C4-2B (cell line): ENCODE measurements at regions not wholly inside any gene's neighbourhood (a gene's known extent, or its start where the extent isn't known, plus 50 kb on each side); places are given as distances from the start of the nearest gene placed in this dataset.

Source experiments
- ZFX ChIP-seq: fragments of 450-650 bp; IDR thresholded peaks from 2 replicates; pipeline ENCODE4 v1.6.1; 2017
- TF ChIP-seq, protein P1 (sequence below): fragments of 450-650 bp; conservative IDR thresholded peaks from 2 replicates; pipeline ENCODE4 v1.5.1; 2017; ENCODE audit warnings: mild to moderate bottlenecking

DNA sequence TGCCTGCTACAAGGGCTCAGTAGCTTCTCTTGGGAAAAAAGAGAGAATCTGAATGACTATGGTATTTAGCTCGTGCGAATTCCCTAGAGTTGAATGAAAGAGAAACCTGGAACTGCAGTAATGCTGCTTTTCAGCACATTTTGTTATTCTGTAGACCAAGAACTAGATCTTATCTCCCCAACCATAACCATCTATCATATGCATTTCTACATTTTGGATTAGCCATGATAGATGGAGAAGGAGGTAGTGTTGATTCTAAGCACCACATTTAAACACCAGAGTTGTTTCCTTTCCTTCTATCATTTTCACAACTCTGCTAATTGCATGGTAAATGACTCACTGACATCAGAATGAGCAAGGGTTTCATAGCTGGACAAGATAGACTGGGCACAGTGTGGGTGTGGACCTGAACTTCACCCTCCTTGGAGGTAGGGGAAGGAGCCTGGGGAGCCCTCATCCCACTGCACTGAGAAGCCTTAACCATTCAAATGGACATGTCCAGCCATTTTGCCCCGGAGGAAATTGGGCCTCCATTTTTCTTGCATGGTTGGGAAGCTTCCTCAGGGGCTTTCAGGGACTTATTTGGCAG is 55.3 kb upstream of the BMPER start:
- TF ChIP-seq, protein P1, sequence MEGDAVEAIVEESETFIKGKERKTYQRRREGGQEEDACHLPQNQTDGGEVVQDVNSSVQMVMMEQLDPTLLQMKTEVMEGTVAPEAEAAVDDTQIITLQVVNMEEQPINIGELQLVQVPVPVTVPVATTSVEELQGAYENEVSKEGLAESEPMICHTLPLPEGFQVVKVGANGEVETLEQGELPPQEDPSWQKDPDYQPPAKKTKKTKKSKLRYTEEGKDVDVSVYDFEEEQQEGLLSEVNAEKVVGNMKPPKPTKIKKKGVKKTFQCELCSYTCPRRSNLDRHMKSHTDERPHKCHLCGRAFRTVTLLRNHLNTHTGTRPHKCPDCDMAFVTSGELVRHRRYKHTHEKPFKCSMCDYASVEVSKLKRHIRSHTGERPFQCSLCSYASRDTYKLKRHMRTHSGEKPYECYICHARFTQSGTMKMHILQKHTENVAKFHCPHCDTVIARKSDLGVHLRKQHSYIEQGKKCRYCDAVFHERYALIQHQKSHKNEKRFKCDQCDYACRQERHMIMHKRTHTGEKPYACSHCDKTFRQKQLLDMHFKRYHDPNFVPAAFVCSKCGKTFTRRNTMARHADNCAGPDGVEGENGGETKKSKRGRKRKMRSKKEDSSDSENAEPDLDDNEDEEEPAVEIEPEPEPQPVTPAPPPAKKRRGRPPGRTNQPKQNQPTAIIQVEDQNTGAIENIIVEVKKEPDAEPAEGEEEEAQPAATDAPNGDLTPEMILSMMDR, result no peak
- TF ChIP-seq ZFX, result no peak
